Stimulated activated CD4-positive, alpha-beta T cell treated with anti-CD3 and anti-CD28 coated beads, Interleukin-2, amount 100 ng/mL, for 48 hours (primary cell): ENCODE measurements at regions not wholly inside any gene's neighbourhood (a gene's known extent, or its start where the extent isn't known, plus 50 kb on each side); places are given as distances from the start of the nearest gene placed in this dataset.
"Not testable (repeated sequence)": the region's sequence is repeated elsewhere in the genome, so short reads cannot be mapped to it uniquely, and the experiment has no call there.

ENCODE experiments used
- DNase-seq, 2 donors: peaks; one replicate each; pipeline ENCODE4 v3.0.0-alpha.2; 2020

DNA sequence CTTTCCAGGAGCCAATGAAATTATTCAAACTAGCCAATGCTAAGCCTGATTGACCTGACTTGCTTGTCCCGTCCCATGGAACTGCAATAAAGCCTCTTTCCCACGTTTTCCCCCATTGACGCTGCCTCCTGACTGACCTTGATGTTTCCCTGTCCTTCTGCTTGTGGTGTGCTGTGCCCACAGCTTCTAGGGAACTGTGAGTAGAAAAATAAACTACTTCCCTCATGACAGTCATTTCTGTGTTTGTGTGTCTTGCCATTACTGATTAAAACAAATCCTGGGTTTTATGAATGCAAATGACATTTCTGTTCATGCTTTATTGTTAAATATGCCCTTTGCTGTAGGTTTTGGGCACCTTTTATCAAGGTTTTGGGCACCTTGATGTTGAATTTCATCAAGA, 91.3 kb upstream of the ABI1 start:
- no peak for DNase-seq

DNA sequence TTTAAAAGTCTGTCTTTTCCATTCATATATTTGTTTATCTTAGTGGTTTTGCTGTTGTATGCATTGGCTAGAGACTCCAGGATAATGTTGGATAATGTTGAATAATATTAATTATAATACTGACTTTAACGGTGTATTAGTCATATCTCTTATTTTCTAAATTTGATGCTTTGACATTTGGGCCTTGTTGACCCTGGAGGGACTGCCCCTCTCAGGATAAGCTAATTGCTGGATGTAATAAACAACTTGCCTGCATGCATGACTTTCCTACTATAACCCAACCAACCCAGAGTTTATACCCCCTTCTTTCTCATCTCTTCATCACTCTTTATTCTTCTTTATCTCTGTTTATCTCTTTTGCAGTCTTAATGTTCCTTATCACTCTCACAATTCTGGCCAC, 90.9 kb upstream of the ABI1 start:
- no peak for DNase-seq

DNA sequence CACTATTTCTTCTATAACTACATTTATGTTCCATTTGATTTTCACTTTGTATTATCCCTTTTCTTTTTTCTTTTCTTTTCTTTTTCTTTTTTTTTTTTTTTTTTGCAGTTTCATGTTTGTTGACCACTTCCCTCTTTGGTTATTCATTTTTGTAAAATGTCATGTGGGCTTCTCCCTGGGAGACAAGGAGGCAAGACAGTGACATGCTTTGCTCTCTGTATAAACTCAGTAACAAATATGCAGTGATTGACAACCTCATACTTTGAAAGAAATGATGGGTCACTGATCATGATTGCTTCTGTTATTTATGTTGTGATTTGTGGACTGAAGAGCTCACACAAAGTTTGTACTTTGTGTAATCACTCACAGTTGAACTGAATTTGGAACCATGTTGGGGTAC, 90.2 kb upstream of the ABI1 start:
- no peak for DNase-seq

DNA sequence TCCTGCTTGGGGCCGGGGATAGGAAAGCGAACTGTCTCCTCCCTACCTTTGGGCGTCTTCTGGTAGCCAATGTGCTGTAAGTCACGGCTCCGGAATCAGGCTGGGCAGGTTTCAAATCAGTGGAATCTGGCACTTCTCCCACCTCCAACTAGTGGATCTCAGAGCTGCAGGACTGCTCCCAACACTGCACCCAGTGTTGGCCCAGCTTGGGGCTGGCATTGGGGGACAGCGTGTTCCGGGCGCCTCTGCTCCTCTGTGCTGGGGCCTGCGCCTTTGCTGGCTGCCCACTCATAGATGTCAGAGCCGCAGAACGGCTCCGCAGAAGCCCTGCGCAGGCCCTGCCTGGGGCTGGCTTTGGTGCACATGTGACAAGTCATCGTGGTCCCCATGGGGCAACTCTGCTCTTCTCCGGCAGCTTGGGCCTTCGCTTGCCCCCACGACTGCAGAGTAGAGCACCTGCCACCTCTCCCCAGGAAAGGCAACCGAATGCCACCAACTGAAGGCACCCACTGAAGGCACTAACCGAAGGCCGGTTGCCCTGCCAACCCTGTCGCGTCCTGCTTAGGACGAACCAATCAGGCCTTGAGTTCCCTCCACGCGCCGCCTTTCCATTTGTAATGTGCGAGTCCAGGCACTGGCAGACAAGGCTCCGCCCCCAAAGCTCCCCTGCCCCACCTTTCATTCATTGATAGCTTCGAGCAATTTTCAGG, 85.5 kb upstream of the ABI1 start:
- DNase-seq = no peak

DNA sequence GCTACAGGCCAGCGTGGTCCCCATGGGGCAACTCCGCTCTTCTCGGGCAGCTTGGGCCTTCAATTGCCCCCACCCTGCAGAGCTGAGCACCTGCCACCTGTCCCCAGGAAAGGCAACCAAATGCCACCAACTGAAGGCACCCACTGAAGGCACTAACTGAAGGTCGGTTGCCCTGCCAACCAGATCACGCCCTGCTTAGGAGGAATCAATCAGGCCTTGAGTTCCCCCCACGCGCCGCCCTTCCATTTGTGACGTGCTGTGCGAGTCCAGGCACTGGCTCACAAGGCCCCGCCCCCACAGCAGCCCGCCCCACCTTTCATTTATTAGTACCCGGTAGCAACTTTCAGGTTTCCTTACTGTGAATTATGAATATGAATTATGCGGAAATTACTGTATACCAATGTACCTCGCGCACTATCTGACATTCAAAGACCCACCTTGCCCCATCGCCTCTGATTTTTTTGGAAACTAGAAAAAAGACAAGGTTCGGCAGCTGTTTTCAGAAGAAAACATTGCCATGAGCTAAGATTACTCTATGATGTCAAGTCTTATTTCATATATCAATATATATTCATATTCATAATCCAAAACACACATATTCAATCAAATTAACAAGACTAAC, 83.6 kb upstream of the ABI1 start:
- DNase-seq = no peak

DNA sequence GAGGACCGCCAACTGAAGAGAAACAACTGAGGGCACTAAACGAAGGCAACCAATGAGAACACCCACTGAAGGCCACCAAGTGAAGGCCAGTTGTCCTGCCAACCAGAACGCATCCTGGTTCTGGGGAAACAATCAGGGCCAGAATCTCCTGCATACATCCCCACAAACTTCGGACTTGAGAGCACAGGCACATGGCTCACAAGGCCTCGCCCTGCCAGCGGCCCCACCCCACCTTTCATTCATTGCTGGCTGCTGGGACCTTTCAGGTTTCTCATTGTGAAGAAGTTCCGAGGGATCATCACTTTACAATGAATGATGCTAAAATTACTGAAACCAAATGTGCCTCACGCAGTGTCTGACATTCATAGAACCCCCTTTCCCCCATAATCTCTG, 79.2 kb upstream of the ABI1 start:
- DNase-seq = no peak

DNA sequence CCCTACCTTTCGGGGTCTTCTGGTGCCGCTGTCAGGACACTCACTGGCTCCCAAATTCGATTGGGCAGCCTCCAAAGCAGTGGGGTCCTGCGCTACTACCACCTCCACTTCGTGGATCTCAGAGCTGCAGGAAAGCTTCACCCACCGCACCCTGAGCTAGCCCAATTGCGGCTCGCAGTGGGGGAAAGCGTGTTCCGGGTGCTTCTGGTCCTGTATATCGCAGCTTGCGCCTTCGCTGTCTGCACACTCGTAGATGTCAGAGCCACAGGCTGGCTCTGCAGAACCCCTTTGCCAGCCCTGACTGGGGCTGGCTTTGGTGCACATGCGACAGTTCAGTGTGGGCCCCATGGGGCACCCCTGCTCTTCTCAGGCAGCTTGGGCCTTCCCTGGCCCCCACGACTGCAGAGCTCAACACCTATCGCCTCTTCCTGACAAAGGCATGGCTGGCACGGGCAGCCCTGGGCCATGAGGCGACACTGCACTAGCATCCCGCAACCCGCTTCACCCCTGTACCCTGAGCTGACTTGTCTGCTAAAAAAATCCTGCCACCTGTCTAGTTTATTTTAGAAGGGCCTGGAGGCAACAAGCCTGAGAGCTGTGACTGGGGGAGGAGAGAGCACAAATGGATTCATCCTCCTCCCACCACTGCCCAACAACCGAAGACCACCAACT, 78.7 kb upstream of the ABI1 start:
- no peak for DNase-seq

DNA sequence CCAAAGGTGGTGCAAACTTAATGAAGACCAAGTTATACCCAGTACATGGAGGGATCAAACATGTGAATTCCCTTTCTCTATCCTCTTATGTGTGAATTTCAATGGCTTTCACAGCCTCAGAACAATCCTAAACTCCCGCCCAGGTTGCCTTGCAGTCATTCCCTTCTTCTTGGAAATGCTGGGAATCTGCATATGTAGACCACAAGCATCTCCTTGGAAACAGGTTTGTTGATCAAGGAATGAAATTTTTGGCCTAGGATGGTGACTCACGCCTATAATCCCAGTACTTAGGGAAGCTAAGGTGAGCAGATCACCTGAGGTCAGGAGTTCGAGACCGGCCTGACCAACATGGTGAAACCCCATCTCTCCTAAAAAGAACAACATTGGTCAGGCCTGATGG, 77.8 kb upstream of the ABI1 start:
- no peak for DNase-seq

DNA sequence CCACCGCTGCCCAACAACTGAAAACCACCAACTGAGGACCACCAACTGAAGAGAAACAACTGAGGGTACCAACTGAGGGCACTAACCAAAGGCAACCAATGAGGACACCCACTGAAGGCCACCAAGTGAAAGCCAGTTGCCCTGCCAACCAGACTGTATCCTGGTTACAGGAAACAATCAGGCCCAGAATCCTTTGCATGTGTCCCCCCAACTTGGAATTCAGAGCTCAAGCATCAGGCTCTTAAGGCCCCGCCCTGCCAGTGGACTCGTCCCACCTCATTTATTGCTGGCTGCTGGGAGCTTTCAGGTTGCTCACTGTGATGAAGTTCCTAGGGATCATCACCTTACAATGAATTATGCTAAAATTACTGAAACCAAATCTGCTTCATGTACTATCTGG, 76.6 kb upstream of the ABI1 start:
- no peak for DNase-seq

DNA sequence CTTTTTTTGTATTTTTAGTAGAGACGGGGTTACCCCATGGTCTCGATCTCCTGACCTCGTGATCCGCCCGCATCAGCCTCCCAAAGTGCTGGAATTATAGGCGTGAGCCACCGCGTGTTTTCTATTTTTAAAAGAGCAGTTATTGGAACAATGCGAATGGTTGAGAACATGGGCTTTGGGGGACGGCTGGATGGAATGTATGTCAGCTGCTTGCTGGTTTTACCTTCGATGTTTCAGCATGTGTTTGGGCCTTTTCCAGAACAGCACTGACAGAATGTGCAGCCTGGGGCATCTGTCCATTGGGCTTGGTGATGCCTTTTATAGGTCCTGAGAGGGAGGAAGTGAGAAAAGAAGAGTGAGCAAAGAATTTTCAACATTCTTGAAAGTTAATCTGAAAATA, 73.4 kb upstream of the ABI1 start:
- DNase-seq = not testable (repeated sequence)

DNA sequence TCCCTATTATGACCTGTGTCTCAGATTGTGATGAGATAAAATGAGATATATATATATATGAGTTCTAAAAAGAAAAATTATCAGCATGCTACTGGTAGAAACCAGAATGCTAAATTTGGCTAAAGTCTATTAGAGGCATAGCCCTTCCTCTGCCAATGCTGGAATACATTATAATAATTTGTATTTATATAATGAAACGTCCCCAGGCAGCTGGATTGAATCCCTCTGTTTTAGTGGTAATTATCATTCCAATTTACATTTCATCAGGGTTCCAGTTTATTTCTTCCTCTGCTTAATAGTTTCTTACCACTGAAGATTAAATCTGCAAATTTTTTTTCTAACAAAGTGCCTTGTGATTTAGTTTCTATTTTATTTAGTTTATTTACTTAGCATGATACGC, 71.8 kb upstream of the ABI1 start:
- no peak for DNase-seq

DNA sequence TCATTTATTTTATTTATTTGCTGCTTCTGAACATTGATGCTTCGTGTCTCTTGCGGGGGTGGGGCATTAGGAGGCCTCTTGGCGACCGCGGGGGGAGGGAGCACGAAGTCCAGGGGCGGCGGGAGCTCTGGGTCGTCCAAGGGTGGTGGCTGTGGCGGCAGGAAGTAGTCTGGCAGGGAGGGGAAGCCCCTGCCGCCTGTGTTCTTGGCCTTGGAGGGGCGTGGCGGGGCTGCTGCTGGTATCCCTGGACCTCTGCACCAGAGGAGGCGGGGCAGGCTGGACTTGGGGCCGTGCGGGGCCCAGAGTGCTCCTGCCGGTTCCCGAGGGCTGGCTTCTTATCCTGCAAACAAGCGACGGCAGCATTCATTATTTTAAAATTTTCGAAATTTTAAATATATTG, 70.5 kb upstream of the ABI1 start:
- DNase-seq = peak in 1 of 2 donors; percentile 3

DNA sequence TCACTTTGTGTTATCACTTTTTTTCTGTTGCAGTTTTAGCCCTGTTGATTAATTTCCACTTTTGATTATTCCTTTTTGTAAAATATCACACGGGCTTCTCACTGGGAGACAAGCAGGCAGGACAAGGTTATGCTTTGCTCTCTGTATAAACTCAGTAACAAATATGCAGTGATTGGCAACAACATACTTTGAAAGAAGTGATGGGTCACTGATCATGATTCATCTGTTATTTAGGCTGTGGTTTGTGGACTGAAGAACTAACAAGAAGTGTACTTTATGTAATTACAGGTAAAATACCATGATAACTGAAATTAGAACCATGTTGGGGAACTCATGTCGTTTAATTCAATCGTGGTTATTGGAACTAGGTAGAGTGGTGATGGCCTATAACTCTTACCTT, 62.1 kb upstream of the ABI1 start:
- not testable (repeated sequence) for DNase-seq

DNA sequence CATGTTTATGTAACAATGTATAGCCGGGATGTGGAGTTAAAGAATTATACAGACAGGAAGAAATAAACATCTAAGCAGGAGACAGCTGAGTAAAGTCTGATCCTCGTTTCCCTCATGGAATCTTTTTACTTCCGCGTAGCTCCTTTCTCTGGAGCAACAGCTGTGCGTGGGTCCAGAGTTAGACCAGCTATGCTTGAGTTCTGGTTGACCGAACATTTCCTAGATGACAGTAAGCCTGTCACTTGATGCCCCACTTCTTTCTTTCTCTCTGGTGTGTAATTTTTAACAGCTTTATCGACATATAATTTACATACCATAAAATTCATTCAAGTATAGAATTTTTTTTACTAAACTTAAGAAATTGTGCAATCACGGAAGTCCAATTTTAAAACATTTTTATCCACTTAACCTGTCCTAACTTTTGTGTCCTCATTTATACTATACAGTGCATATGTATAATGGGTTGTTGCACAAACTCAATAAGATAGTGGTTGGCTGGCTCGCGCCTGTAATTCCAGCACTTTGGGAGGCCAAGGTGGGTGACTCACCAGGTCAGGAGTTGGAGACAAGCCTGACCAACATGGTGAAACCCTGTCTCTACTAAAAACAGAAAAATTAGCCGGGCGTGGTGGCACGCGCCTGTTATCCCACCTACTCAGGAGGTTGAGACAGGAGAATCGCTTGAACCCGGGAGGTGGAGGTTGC, 58.5 kb upstream of the ABI1 start:
- not testable (repeated sequence) for DNase-seq

DNA sequence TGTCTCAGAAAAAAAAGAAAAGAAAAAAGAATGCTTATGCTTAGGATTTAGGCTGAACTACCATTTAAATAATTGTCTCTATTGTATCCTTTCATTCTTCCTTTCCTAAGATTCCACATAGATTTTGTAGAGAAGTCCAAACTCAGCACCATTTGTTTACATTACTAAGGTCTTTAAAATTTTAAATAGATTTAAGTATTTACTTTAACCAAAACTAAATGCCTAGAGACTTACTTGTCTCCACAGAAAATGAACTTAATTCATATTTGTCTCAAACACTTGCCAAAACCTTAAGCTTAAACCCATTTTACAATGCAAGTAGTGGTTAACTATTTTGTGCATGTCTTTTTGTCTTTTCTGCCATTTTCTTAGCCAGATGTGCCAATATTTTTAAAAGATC, 54.1 kb upstream of the ABI1 start:
- no peak for DNase-seq

DNA sequence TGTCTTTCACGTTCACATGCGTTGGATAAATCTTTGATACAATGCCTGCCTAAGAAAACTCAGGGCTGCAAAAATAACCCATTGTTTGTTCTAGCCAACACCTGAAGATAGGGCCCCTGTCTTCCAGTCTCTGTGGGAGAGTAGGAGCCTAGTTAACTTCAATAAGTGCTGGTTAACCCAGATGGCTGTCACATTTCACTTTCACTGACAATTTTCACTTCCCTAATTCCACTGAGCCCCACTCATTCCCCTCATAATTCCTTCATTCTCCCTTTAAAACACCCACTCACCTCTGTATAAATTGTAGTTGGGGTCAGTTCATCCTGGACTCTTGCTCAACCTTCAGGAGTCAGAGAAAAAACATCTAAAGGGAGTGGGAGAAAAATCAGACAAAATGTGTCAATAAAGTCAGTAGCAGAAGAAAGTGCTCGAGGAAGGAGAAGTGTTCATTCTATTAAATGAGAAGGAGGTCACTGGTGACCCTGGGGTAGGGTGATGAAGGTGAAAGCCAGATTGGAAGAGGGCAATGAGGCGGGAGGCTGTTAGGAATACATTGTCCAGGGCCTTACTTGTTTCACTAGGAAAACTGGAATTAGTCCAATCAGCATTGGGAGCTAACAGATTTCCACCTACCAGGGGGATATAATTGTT, 51.2 kb upstream of the ABI1 start:
- DNase-seq = no peak
